Right lobe of liver (tissue), 4 donors: ENCODE measurements at regions not wholly inside any gene's neighbourhood (a gene's known extent, or its start where the extent isn't known, plus 50 kb on each side); places are given as distances from the start of the nearest gene placed in this dataset.
"Not testable (repeated sequence)": the region's sequence is repeated elsewhere in the genome, so short reads cannot be mapped to it uniquely, and the experiment has no call there.

Experiments used
- CTCF ChIP-seq, 4 donors: fragments of 200-600 bp in 3 of 4; fragments of 450-650 bp in 1 of 4; IDR thresholded peaks; one replicate each; pipeline versions ENCODE4 v1.5.1 to v1.8.0; 2016 to 2022; ENCODE audit warnings: antibody characterized with exemption in 4 of 4, mild to moderate bottlenecking in 2 of 4
- POLR2A ChIP-seq: fragments of 450-650 bp; IDR thresholded peaks from one replicate; pipeline ENCODE4 v1.6.1; 2017; ENCODE audit warnings: antibody characterized with exemption, mild to moderate bottlenecking
- donor health status: DM: no; HTN: no; CAD: no.
- donor health status: DM: no; HTN: no; CAD: no.
- donor health status: DM: no; HTN: yes; CAD: no.

- not testable (repeated sequence) for TF ChIP-seq CTCF (IDR thresholded peaks at IDR 0.05); POLR2A
Measured at GRCh38 chr2:182508583-182508982, 81.7 kb upstream of the PDE1A start.
